Ectodermal cell (in vitro differentiated cells): ENCODE measurements at regions not wholly inside any gene's neighbourhood (a gene's known extent, or its start where the extent isn't known, plus 50 kb on each side); places are given as distances from the start of the nearest gene placed in this dataset.

Experiments
- H3K27ac ChIP-seq: 2 replicates; pipeline ENCODE4 v1.7.0; 2013; ENCODE audit warnings: mild to moderate bottlenecking, low read depth, low read length; ENCODE audit not compliant: insufficient read depth, poor library complexity, severe bottlenecking
- H3K27me3 ChIP-seq: 2 replicates; pipeline ENCODE4 v1.7.0; 2013; ENCODE audit warnings: mild to moderate bottlenecking, low read length; ENCODE audit not compliant: insufficient read depth, control insufficient read depth, poor library complexity, severe bottlenecking
- H3K36me3 ChIP-seq: one replicate; pipeline ENCODE4 v1.7.0; 2013; ENCODE audit warnings: low read length; ENCODE audit not compliant: control insufficient read depth, insufficient read depth
- H3K4me1 ChIP-seq: one replicate; pipeline ENCODE4 v1.7.0; 2013; ENCODE audit warnings: low read length; ENCODE audit not compliant: control insufficient read depth, insufficient read depth
- H3K4me3 ChIP-seq: 2 replicates; pipeline ENCODE4 v1.7.0; 2013; ENCODE audit warnings: low read depth, low read length, control low read depth; ENCODE audit not compliant: insufficient read depth
- H3K9me3 ChIP-seq: 2 replicates; pipeline ENCODE4 v1.7.0; 2013; ENCODE audit warnings: mild to moderate bottlenecking, low read length, moderate library complexity; ENCODE audit not compliant: control insufficient read depth
- WGBS, 2 experiments: methylation state at CpG; one replicate each; pipeline ENCODE4 v1.1.7; 2013; ENCODE audit warnings: missing lambda C conversion rate in 2 of 2; 5-methylcytosine and 5-hydroxymethylcytosine counted together

DNA sequence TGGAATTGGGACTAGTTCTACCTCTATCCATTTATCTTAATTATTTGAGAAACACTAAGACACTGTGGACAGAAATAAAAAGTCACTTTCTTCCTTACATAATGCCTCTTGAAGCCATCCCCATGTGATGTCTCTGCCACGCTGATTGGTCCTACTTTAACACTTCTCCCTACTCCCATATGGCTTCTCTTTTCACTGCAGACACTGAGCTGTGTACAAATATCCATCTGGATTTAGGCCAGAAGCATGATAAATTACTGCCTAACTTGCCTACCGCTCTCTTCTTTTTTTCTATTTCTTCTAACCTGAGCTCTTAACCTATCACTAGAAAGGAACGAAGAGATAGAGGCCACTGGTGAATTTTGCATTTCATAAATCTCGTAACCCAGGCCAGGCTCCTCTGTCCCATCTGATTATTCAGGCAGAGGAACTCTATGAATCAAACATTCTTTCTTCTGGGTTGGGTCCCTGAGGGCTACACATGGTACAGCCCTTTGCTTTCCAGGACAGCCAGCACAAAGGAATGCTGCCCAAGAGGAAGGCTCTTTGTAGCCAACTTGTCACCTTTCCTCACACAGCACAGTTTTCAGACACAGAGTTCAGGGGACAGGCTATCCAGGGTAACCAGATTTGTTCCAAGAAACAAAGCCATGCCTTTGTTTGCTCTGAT, 878.5 kb upstream of the LRRC4C start:
- no peak overlapping the region for H3K27ac ChIP-seq
- no peaks in the 10 kb centered on the region for H3K27me3 ChIP-seq
- WGBS, 2 experiments, result 92 to 94% methylated on average over 4 of the region's 4 CpGs

DNA sequence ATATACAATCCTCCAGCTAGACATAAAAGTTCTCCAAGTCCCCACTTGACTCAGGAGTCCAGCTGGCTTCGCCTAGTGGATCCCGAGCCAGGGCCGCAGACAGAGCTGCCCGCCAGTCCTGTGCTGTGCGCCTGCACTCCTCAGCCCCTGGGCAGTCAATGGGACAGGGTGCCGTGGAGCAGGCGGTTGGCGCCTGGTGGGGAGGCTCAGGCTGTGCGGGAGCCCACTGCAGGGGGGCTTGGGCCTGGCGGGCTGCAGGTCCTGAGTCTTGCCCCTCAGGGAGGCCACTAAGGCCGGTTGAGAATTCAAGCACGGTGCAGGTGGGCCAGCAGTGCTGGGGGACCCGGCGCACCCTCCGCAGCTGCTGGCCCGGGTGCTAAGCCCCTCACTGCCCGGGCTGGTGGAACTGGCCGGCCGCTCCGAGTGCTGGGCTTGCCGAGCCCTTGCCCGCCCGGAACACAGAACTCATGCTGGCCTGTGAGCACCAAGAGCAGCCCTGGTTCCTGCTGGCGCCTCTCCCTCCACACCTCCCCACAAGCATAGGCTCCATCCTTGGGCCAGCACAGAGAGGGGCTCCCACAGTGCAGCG, 884.8 kb upstream of the LRRC4C start:
- Histone ChIP-seq H3K4me1 (no peaks in the 10 kb centered on the region), H3K36me3 (no peaks in the 10 kb centered on the region), H3K9me3 (no peaks in the 10 kb centered on the region), H3K27ac (no peak overlapping the region), H3K4me3 (no peak overlapping the region), H3K27me3 (no peaks in the 10 kb centered on the region)
- whole genome bisulfite sequencing, 2 experiments, result 95 to 96% methylated on average over 25 of the region's 25 CpGs

More for the DNA sequence above, 878.5 kb upstream of the LRRC4C start:
- Histone ChIP-seq H3K9me3 (no peaks in the 10 kb centered on the region), H3K4me3 (no peak overlapping the region), H3K36me3 (no peaks in the 10 kb centered on the region), H3K4me1 (no peaks in the 10 kb centered on the region)

DNA sequence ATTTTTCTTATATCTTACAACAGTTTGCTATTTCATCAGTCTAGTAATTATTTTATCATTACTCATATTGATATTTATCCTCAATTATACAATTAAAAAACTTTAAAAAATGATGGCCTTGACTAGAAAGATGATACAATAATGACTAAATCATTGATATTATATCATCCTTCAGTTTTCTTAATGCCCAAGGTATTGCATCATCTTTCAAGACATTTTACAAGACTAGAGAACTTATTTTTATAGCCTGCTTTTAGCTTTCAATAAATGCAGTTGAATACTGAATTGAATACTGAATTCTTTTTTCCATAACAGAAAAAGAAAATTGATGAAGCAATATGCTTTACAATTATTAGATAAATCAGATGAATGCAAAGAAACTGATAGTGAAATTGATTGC, 886.5 kb upstream of the LRRC4C start:
- Histone ChIP-seq H3K36me3 (no peaks in the 10 kb centered on the region), H3K4me1 (no peaks in the 10 kb centered on the region), H3K4me3 (no peak overlapping the region), H3K27me3 (no peaks in the 10 kb centered on the region), H3K9me3 (no peaks in the 10 kb centered on the region), H3K27ac (no peak overlapping the region)

DNA sequence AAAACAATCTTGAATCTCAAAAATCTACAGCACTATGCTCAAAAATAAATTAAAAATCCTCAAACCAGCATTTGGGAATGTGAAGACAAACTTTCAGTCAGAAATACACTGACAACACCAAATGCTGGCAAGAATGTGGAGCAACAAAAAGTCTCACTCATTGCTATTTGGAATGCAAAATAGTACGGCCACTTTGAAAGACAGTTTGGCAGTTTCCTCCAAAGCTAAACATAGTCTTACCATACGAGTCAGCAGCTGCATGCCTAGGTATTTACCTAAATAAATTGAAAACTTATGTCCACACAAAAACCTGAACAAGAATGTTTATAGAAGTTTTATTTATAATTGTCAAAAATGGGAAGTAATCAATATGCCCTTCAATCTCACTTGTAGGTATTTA, 904.2 kb upstream of the LRRC4C start:
- H3K36me3 ChIP-seq, result no peaks in the 10 kb centered on the region
- 52 to 92% methylated on average over 2 of the region's 2 CpGs for WGBS, 2 experiments
- no peak overlapping the region for H3K4me3 ChIP-seq
- H3K27me3 ChIP-seq, result no peaks in the 10 kb centered on the region
- H3K4me1 ChIP-seq, result no peaks in the 10 kb centered on the region
- H3K9me3 ChIP-seq, result no peaks in the 10 kb centered on the region
- H3K27ac ChIP-seq, result no peak overlapping the region

GRCh38 chr11:42390116-42390515, 921.7 kb upstream of the API5 start:
- no peaks in the 10 kb centered on the region for H3K4me1 ChIP-seq
- no peaks in the 10 kb centered on the region for H3K9me3 ChIP-seq
- no peak overlapping the region for H3K4me3 ChIP-seq
- H3K27me3 ChIP-seq, result no peaks in the 10 kb centered on the region
- H3K36me3 ChIP-seq, result no peaks in the 10 kb centered on the region
- no peak overlapping the region for H3K27ac ChIP-seq

DNA sequence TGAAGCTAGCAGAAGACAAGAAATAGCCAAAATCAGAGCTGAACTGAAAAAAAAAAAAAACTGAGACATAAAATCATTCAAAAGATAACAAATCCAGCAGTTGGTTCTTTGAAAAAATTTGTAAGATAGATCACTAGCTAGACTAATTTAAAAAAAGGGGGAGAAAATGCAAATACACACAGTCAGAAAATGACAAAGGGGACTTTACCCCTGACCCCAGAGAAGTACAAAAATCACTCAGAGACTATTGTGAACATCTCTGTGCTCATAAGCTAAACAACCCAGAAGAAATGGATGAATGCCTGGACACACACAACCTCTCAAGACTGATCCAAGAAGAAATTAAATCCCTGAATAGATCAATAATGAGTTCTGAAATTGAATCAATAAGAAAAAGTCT, 914.3 kb upstream of the API5 start:
- Histone ChIP-seq H3K27me3 (no peaks in the 10 kb centered on the region), H3K4me3 (no peak overlapping the region), H3K9me3 (no peaks in the 10 kb centered on the region), H3K4me1 (no peaks in the 10 kb centered on the region), H3K27ac (no peak overlapping the region), H3K36me3 (no peaks in the 10 kb centered on the region)

DNA sequence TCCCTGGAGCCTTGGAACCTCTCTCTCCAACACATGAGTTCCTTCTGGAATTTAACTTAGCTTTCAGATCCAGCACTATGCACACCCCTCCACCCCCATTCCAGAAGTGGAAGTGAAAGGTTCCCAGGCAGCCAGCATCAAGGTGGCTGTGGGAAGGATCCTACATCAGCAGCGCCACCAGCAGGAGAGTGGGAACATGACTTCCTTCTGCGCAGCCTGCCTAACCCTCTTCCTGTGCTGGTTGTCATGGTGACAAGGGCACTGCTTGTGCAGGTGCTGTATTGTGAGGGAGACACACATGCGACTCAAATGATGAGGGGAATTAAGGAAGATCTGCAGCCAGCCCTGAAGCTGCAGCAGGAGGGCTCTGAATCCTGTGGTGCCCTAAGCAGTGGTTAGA, 904.5 kb upstream of the API5 start:
- Histone ChIP-seq H3K4me1 (peaks cover 17% of the 10 kb centered on the region), H3K36me3 (no peaks in the 10 kb centered on the region), H3K9me3 (no peaks in the 10 kb centered on the region), H3K27ac (no peak overlapping the region), H3K4me3 (no peak overlapping the region), H3K27me3 (no peaks in the 10 kb centered on the region)
- 10 to 19% methylated on average over 3 of the region's 3 CpGs for WGBS, 2 experiments

- Histone ChIP-seq H3K4me1 (peaks cover 17% of the 10 kb centered on the region), H3K4me3 (no peak overlapping the region), H3K36me3 (no peaks in the 10 kb centered on the region), H3K9me3 (no peaks in the 10 kb centered on the region), H3K27me3 (no peaks in the 10 kb centered on the region), H3K27ac (no peak overlapping the region)
- 82 to 86% methylated on average over 5 to 6 of the region's 6 CpGs for WGBS, 2 experiments
These were observed 901.4 kb upstream of the API5 start for GRCh38 chr11:42410251-42410955.

DNA sequence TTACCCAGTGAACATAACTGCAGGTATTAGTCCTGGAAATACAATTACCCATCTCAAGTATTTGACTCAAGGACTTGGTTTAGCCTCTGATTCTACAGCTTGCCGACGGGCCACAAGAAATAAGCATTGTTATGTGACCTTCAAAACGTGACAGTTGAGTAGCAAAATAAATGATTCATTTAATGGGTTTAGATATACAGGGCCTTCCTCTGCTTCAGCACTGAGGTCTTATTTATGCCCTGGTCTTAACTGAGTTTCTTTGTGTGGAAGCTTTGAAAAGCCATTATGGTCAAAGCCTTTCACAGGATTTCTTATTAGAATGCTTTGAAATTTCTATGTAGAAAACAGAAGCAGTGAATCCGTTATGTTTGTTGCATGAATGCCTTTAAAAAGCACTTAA, 899.2 kb upstream of the API5 start:
- Histone ChIP-seq H3K4me3 (no peak overlapping the region), H3K9me3 (no peaks in the 10 kb centered on the region), H3K4me1 (peaks cover 7% of the 10 kb centered on the region), H3K27me3 (no peaks in the 10 kb centered on the region), H3K36me3 (no peaks in the 10 kb centered on the region), H3K27ac (no peak overlapping the region)
- WGBS, 2 experiments, result 64 to 83% methylated on average over 3 to 4 of the region's 4 CpGs

DNA sequence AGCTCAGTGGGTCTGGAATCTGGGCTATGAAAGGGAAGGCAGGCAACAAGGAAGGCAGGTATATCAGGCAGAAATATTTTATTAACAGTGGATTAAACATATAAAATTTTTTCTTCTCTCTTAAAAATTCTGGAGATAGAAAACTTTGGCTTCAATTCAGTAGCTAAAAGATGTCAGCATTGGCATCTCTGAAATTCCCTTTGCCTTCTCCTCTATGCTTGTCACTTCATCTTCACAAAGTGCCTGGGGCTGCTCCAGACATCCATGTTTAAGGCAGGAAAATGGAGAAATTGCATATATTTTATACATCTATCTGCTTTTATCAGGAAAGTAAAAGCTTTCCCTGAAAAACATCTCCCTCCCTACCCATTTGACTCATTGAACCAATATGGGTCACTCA, 894.1 kb upstream of the API5 start:
- Histone ChIP-seq H3K4me3 (no peak overlapping the region), H3K4me1 (no peaks in the 10 kb centered on the region), H3K27me3 (no peaks in the 10 kb centered on the region), H3K36me3 (no peaks in the 10 kb centered on the region), H3K9me3 (no peaks in the 10 kb centered on the region), H3K27ac (no peak overlapping the region)
